MCF 10A (cell line): ENCODE measurements at regions not wholly inside any gene's neighbourhood (a gene's known extent, or its start where the extent isn't known, plus 50 kb on each side); places are given as distances from the start of the nearest gene placed in this dataset.
"Not testable (repeated sequence)": the region's sequence is repeated elsewhere in the genome, so short reads cannot be mapped to it uniquely, and the experiment has no call there.

Experiments used
- BruUV-seq: library from RNA; stranded (reverse); fragments of 400-500 nt; replicated peaks from 2 replicates; lab custom pipeline; 2021; lab: Mats Ljungman, UMichigan
- CTCF ChIA-PET: fragments of 300-600 bp; sonication (Branson Sonifier 250); formaldehyde crosslinking; extraction: SDS; loops from one replicate; lab custom pipeline; 2021; ENCODE audit warnings: antibody characterized with exemption, inconsistent platforms; lab: Yijun Ruan, JAX
- POLR2A ChIA-PET: fragments of 300-600, 350-650 bp; sonication (Branson Sonifier 250); formaldehyde crosslinking; extraction: SDS; loops from one replicate; lab custom pipeline; 2020; ENCODE audit warnings: antibody characterized with exemption, inconsistent platforms; lab: Yijun Ruan, JAX
- DNase-seq: peaks from one replicate; pipeline ENCODE4 v3.0.0-alpha.2; 2018; ENCODE audit not compliant: unreplicated experiment
- H3K27ac Mint-ChIP-seq: one replicate; pipeline ENCODE4 v1.8.0; 2022; ENCODE audit warnings: mild to moderate bottlenecking, low read depth, mixed read lengths; ENCODE audit not compliant: unreplicated experiment
- H3K27me3 Mint-ChIP-seq: one replicate; pipeline ENCODE4 v1.8.0; 2022; ENCODE audit warnings: mixed read lengths; ENCODE audit not compliant: insufficient read depth, unreplicated experiment
- H3K36me3 Mint-ChIP-seq: one replicate; pipeline ENCODE4 v1.8.0; 2022; ENCODE audit warnings: mild to moderate bottlenecking, moderate library complexity, mixed read lengths; ENCODE audit not compliant: insufficient read depth, unreplicated experiment
- H3K4me1 Mint-ChIP-seq: one replicate; pipeline ENCODE4 v1.8.0; 2022; ENCODE audit warnings: mixed read lengths; ENCODE audit not compliant: insufficient read depth, unreplicated experiment
- H3K4me3 Mint-ChIP-seq: one replicate; pipeline ENCODE4 v1.8.0; 2022; ENCODE audit warnings: mild to moderate bottlenecking, moderate library complexity, mixed read lengths; ENCODE audit not compliant: unreplicated experiment
- H3K9me3 Mint-ChIP-seq: one replicate; pipeline ENCODE4 v1.8.0; 2022; ENCODE audit warnings: mixed read lengths; ENCODE audit not compliant: unreplicated experiment
- intact Hi-C: fragments of 100-400 bp; cut with micrococcal nuclease; formaldehyde crosslinking; loops from 2 replicates; pipeline ENCODE4 v1.14.1; 2022
- TF ChIP-seq, protein P1 (sequence below): fragments of 200-600 bp; IDR thresholded peaks from one replicate; pipeline ENCODE4 v1.8.0; 2022; ENCODE audit warnings: antibody characterized with exemption, mild to moderate bottlenecking; ENCODE audit not compliant: unreplicated experiment

DNA sequence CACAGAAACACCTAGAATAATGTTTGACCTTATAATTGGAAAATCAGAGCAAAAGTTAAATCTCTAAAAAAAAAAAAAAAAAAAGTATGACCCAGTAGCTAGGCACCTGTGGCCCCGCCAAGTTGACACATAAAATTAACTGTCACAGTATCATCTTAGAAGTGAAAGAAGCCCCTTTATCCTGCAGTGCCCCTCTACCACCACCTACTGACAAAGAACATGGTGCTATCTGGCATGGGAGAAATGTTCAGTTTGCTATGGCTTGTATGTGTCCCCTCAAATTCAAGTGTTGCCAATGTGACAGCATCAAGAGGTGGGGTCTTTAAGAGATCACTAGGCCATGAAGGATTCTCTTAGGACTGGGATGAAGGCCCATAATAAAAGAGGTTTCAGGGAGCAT, 601.5 kb downstream of the TRIML1 start:
- not testable (repeated sequence) for H3K4me1 Mint-ChIP-seq

DNA sequence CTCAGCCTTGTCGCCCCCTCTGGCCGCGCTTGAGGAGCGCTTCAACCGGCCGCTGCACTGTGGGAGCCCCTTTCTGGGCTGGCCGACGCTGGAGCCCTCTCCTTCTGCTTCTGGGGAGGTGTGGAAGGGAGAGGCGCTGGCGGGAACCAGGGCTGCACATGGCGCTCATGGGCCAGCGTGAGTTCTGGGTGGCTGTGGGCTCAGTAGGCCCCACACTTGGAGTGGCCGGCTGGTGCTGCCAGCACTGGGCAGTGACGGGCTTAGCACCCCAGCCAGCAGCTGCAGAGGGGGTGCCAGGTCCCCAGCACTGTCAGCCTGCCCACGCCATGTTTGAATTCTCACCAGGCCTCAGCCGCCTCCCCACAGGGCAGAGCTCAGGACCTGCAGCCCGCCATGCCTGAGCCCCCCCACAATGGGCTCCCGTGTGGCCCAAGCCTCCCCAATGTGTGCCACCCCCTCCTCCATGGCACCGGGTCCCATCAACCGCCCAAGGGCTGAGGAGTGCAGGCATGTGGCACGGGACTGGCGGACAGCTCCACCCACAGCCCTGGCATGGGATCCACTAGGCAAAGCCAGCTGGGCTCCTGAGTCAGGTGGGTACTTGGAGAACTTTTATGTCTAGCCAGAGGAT, 615.2 kb downstream of the TRIML1 start:
- CTCF ChIA-PET = no interaction called here
- DNase-seq = no peak
- TF ChIP-seq, protein P1, sequence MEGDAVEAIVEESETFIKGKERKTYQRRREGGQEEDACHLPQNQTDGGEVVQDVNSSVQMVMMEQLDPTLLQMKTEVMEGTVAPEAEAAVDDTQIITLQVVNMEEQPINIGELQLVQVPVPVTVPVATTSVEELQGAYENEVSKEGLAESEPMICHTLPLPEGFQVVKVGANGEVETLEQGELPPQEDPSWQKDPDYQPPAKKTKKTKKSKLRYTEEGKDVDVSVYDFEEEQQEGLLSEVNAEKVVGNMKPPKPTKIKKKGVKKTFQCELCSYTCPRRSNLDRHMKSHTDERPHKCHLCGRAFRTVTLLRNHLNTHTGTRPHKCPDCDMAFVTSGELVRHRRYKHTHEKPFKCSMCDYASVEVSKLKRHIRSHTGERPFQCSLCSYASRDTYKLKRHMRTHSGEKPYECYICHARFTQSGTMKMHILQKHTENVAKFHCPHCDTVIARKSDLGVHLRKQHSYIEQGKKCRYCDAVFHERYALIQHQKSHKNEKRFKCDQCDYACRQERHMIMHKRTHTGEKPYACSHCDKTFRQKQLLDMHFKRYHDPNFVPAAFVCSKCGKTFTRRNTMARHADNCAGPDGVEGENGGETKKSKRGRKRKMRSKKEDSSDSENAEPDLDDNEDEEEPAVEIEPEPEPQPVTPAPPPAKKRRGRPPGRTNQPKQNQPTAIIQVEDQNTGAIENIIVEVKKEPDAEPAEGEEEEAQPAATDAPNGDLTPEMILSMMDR = no peak
- Mint-ChIP-seq H3K4me3 (no peak overlapping the region), H3K4me1 (no peaks in the 10 kb centered on the region), H3K9me3 (peaks cover 15% of the 10 kb centered on the region), H3K27me3 (no peaks in the 10 kb centered on the region), H3K36me3 (no peaks in the 10 kb centered on the region), H3K27ac (no peak overlapping the region)
- intact Hi-C loops = no loop called here
- POLR2A ChIA-PET = no interaction called here
- no TSS peak for BruUV-seq

More for the DNA sequence above, 601.5 kb downstream of the TRIML1 start:
- CTCF ChIA-PET, POLR2A ChIA-PET, H3K4me3 Mint-ChIP-seq, H3K36me3 Mint-ChIP-seq, BruUV-seq, DNase-seq, H3K27ac Mint-ChIP-seq, H3K9me3 Mint-ChIP-seq, intact Hi-C loops, H3K27me3 Mint-ChIP-seq: not testable (repeated sequence)

DNA sequence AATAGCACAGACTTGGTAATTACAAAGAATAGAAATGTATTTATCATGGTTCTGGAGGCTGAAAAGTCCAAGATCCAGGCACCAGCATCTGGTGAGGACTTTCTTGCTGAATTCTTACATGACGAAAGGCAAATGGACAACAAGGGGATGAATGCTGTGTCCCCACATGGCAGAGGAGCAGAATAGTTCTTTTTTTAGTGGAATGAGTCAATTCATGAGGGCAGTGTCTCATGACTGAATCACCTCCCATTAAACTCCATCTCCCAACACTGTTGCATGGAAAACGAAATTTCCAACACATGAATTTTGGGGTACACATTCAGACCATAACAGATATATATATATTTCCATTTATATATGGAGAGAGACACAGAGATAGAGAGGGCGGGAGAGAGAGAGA, 628.3 kb downstream of the TRIML1 start:
- Mint-ChIP-seq H3K4me1 (no peaks in the 10 kb centered on the region), H3K27me3 (no peaks in the 10 kb centered on the region), H3K36me3 (no peaks in the 10 kb centered on the region), H3K4me3 (no peak overlapping the region), H3K9me3 (no peaks in the 10 kb centered on the region), H3K27ac (no peak overlapping the region)
- TF ChIP-seq, protein P1 = no peak
- no TSS peak for BruUV-seq
- ChIA-PET CTCF (no interaction called here), POLR2A (no interaction called here)
- DNase-seq = peak; percentile 11
- intact Hi-C loops = no loop called here

DNA sequence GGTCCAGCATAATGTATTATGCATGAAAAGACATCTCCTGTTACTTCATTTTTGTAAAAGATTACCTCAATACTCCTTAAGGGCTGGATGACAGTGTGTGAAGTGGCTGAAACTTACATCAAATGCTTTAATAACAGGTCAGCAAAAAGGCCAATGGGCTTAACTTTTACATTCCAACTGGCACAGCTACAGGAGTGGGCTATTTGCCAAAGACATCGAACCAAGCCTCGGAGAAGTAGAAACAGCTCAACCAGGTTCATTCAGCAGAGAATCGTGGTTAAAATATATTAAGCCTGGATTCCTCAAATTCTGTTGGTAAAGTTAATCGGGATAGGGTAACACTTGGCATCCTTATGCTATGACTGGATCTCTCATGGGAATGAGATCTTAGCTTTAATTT, 639.7 kb downstream of the TRIML1 start:
- intact Hi-C loops = no loop called here
- Mint-ChIP-seq H3K9me3 (no peaks in the 10 kb centered on the region), H3K36me3 (peaks cover 5% of the 10 kb centered on the region), H3K27ac (no peak overlapping the region), H3K4me1 (no peaks in the 10 kb centered on the region), H3K4me3 (no peak overlapping the region), H3K27me3 (no peaks in the 10 kb centered on the region)
- no TSS peak for BruUV-seq
- CTCF ChIA-PET = interaction anchor here (0.6 to 1.3 kb wide), 2 partner anchors 23 to 162 kb away, joined by 4 read pairs; no protein-coding TSS in a partner anchor
- TF ChIP-seq, protein P1 = no peak
- DNase-seq = peak; percentile 13
- POLR2A ChIA-PET = interaction anchor here (1.2 kb wide), 1 partner anchor 56 kb away, joined by 3 read pairs; no protein-coding TSS in a partner anchor
